VCaP (cell line): ENCODE measurements at regions not wholly inside any gene's neighbourhood (a gene's known extent, or its start where the extent isn't known, plus 50 kb on each side); places are given as distances from the start of the nearest gene placed in this dataset.

ENCODE experiments used
- H3K27ac ChIP-seq: fragments of 450-650 bp; 2 replicates; pipeline ENCODE4 v1.5.1; 2017
- CTCF ChIP-seq: fragments of 450-650 bp; conservative IDR thresholded peaks from 2 replicates; pipeline ENCODE4 v1.5.1; 2017; ENCODE audit warnings: mild to moderate bottlenecking, moderate library complexity

GRCh38 chr3:150300852-150301517 is 107.1 kb upstream of the TSC22D2 start:
- H3K27ac ChIP-seq, result no peak overlapping the region

GRCh38 chr3:150300388-150300787 is 107.7 kb upstream of the TSC22D2 start:
- TF ChIP-seq CTCF, result no peak
- H3K27ac ChIP-seq, result no peak overlapping the region

More at GRCh38 chr3:150300852-150301517, 107.1 kb upstream of the TSC22D2 start:
- TF ChIP-seq CTCF, result no peak

- no peak overlapping the region for H3K27ac ChIP-seq
- no peak for TF ChIP-seq CTCF
These were observed 108.9 kb upstream of the TSC22D2 start for GRCh38 chr3:150299201-150299600.

- TF ChIP-seq CTCF, result no peak
- no peak overlapping the region for H3K27ac ChIP-seq
These were observed 111.1 kb upstream of the TSC22D2 start for GRCh38 chr3:150296966-150297365.

- no peak overlapping the region for H3K27ac ChIP-seq
These were observed 111.9 kb upstream of the TSC22D2 start for GRCh38 chr3:150296123-150296735.

GRCh38 chr3:150293401-150294001 is 114.6 kb upstream of the TSC22D2 start:
- TF ChIP-seq CTCF, result no peak
- no peak overlapping the region for H3K27ac ChIP-seq

More at GRCh38 chr3:150296123-150296735, 111.9 kb upstream of the TSC22D2 start:
- no peak for TF ChIP-seq CTCF

- no peak for TF ChIP-seq CTCF
- H3K27ac ChIP-seq, result no peak overlapping the region
These were observed 115.2 kb upstream of the TSC22D2 start for GRCh38 chr3:150292891-150293290.
